ENCODE measurements at regions not wholly inside any gene's neighbourhood (a gene's known extent, or its start where the extent isn't known, plus 50 kb on each side); places are given as distances from the start of the nearest gene placed in this dataset.

DNA sequence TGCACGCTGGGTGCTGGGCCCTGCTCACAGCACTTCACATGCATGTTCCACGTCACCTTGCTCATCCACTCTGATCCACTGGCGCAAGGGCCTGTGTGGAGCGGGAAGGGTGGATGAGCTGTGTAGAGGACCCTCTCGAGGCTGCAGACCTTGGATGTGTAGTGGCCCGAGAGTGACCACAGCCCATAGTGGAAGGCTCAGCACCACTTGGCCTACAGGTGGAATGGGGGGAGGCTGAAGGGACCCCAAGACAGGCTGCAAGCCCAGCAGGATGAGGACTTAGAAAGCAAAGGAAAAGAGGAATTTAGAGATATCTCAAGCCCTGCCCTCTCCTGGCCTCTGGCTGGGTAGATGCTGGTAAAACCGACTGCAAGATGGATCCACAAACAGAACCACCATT lies 175.9 kb upstream of the COPS8 start (continued):
- TF ChIP-seq, protein P1, sequence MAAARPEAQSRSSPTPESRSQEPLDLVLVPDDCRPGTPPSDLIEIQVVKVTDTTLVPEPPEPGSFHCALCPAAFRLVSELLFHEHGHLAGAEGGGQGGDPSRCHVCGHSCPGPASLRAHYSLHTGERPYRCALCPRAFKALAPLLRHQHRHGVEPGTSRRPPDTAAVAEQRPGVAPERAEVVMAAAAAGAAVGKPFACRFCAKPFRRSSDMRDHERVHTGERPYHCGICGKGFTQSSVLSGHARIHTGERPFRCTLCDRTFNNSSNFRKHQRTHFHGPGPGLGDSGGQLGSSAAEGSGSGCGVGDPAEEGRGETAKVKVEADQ (CRISPR knock-in tag; IDR thresholded peaks at IDR 0.05; ENCODE audit: borderline replicate concordance): no peak
- TF ChIP-seq ZIK1 (CRISPR knock-in tag; IDR thresholded peaks at IDR 0.05; ENCODE audit: borderline replicate concordance, low read depth) (no peak), HHEX (CRISPR knock-in tag; IDR thresholded peaks at IDR 0.05) (no peak), ZNF30 (CRISPR knock-in tag; IDR thresholded peaks at IDR 0.05) (no peak)
- TF ChIP-seq, protein P2, sequence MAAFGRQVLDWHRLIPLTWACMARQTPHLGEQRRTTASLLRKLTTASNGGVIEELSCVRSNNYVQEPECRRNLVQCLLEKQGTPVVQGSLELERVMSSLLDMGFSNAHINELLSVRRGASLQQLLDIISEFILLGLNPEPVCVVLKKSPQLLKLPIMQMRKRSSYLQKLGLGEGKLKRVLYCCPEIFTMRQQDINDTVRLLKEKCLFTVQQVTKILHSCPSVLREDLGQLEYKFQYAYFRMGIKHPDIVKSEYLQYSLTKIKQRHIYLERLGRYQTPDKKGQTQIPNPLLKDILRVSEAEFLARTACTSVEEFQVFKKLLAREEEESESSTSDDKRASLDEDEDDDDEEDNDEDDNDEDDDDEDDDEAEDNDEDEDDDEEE (CRISPR knock-in tag; IDR thresholded peaks at IDR 0.05): no peak

DNA sequence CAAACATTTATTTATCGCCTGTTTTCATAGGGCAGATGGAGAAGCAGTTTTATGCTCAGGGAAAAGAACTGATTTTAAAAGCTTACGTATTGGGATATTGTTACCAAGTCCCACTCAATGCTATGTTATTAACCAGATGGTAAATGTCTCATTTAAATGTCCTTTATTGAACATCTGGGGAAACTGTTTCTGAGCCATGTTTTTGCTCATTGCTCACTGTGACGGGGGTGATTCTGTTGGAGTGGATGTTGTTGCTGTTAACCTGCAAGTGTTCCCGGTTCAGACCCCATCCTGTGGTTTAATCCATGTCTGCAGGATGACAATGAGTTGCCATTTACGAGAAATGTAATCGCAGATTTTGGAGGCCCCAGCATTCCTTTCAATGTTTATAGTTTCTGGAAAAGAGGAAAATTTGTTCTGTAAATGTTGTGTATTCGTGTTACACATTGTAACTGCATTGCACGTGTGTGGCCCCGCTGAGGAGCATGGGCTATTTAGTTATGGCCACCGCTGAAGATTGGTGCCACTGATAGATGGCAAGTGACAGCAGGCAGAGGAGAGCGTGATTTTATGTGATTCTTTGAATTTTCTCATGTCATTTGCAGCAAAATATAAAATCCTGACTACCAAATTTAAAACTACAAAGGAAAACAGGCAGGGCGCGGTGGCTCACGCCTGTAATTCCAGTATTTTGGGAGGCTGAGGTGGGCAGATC lies 174.8 kb upstream of the COPS8 start:
- H3K27ac ChIP-seq (ENCODE audit: extremely low read length, insufficient read depth, low read length): no peak overlapping the region
- DNase-seq (ENCODE audit: low spot score): no peak
- no TSS peak for BruUV-seq (replicated peaks)
- no peaks in the 10 kb centered on the region for H3K79me2 ChIP-seq (ENCODE audit: insufficient read depth, low read length)
- H4K20me1 ChIP-seq (ENCODE audit: insufficient read depth, low read length): no peaks in the 10 kb centered on the region
- ChIA-PET CTCF (ENCODE audit: low intra/inter-chr PET ratio, low total read pairs) (no interaction called here), POLR2A (no interaction called here)
- H3K4me1 ChIP-seq (ENCODE audit: insufficient read depth, low read length): no peaks in the 10 kb centered on the region
- H3K9ac ChIP-seq (ENCODE audit: insufficient read depth, low read depth, low read length): no peak overlapping the region
- H3K4me3 ChIP-seq (replicated peaks in 1 of 3; ENCODE audit: insufficient read depth in 1 of 3, low read depth in 2 of 3, low read length in 3 of 3): no peak overlapping the region
- H3K27me3 ChIP-seq (ENCODE audit: control insufficient read depth in 1 of 2, insufficient read depth in 2 of 2, low read length in 2 of 2): peaks cover 6 to 34% of the 10 kb centered on the region in 2 experiments; a peak in 4 of 5 replicates
- H3K36me3 ChIP-seq (replicated peaks in 1 of 2; ENCODE audit: control insufficient read depth in 1 of 2, insufficient read depth in 2 of 2, low read length in 2 of 2): no peaks in the 10 kb centered on the region
- intact Hi-C loops (cut with micrococcal nuclease; ENCODE audit: unreplicated experiment): no loop called here
- no peaks in the 10 kb centered on the region for H3K9me3 ChIP-seq (ENCODE audit: low read length)
- no peak overlapping the region for H2AFZ ChIP-seq (ENCODE audit: low read length)
- TF ChIP-seq ZMAT3 (CRISPR knock-in tag; conservative IDR thresholded peaks at IDR 0.05) (no peak), GTF3A (CRISPR knock-in tag; conservative IDR thresholded peaks at IDR 0.05) (no peak), ZNF101 (CRISPR knock-in tag; IDR thresholded peaks at IDR 0.05; ENCODE audit: borderline replicate concordance, low read depth) (no peak), RARA (CRISPR knock-in tag; IDR thresholded peaks at IDR 0.05) (no peak), JUN (CRISPR knock-in tag; IDR thresholded peaks at IDR 0.05) (no peak), ZNF567 (CRISPR knock-in tag; IDR thresholded peaks at IDR 0.05; ENCODE audit: borderline replicate concordance) (no peak), ZNF251 (CRISPR knock-in tag; IDR thresholded peaks at IDR 0.05) (no peak), NFRKB (IDR thresholded peaks at IDR 0.05) (no peak)
- TF ChIP-seq, protein P3, sequence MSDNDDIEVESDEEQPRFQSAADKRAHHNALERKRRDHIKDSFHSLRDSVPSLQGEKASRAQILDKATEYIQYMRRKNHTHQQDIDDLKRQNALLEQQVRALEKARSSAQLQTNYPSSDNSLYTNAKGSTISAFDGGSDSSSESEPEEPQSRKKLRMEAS (IDR thresholded peaks at IDR 0.05): no peak
- TF ChIP-seq, protein P4, sequence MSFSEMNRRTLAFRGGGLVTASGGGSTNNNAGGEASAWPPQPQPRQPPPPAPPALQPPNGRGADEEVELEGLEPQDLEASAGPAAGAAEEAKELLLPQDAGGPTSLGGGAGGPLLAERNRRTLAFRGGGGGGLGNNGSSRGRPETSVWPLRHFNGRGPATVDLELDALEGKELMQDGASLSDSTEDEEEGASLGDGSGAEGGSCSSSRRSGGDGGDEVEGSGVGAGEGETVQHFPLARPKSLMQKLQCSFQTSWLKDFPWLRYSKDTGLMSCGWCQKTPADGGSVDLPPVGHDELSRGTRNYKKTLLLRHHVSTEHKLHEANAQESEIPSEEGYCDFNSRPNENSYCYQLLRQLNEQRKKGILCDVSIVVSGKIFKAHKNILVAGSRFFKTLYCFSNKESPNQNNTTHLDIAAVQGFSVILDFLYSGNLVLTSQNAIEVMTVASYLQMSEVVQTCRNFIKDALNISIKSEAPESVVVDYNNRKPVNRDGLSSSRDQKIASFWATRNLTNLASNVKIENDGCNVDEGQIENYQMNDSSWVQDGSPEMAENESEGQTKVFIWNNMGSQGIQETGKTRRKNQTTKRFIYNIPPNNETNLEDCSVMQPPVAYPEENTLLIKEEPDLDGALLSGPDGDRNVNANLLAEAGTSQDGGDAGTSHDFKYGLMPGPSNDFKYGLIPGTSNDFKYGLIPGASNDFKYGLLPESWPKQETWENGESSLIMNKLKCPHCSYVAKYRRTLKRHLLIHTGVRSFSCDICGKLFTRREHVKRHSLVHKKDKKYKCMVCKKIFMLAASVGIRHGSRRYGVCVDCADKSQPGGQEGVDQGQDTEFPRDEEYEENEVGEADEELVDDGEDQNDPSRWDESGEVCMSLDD (CRISPR knock-in tag; IDR thresholded peaks at IDR 0.05; ENCODE audit: borderline replicate concordance): no peak
- TF ChIP-seq, protein P5, sequence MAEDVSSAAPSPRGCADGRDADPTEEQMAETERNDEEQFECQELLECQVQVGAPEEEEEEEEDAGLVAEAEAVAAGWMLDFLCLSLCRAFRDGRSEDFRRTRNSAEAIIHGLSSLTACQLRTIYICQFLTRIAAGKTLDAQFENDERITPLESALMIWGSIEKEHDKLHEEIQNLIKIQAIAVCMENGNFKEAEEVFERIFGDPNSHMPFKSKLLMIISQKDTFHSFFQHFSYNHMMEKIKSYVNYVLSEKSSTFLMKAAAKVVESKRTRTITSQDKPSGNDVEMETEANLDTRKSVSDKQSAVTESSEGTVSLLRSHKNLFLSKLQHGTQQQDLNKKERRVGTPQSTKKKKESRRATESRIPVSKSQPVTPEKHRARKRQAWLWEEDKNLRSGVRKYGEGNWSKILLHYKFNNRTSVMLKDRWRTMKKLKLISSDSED (CRISPR knock-in tag; IDR thresholded peaks at IDR 0.05): no peak
- no peak overlapping the region for H3K4me2 ChIP-seq (ENCODE audit: low read depth, low read length)
- in situ Hi-C loops (cut with HindIII; ENCODE audit: extremely low pct_ligation_motif_present, low pct_unique_long_range_greater_than_20kb): no loop called here
- ATAC-seq: no peak
- FAIRE-seq: no peak
- WGBS (ENCODE audit: low lambda C conversion rate): 42% methylated on average over 14 of the region's 14 CpGs

Data from HepG2 (cell line).